NCI-H524 (cell line): ENCODE measurements at regions not wholly inside any gene's neighbourhood (a gene's known extent, or its start where the extent isn't known, plus 50 kb on each side); places are given as distances from the start of the nearest gene placed in this dataset.
"Not testable (repeated sequence)": the region's sequence is repeated elsewhere in the genome, so short reads cannot be mapped to it uniquely, and the experiment has no call there.

ENCODE experiments used
- DNase-seq, 2 experiments: peaks; one replicate each; lab custom pipeline; 2025; lab: John Stamatoyannopoulos, UW

DNA sequence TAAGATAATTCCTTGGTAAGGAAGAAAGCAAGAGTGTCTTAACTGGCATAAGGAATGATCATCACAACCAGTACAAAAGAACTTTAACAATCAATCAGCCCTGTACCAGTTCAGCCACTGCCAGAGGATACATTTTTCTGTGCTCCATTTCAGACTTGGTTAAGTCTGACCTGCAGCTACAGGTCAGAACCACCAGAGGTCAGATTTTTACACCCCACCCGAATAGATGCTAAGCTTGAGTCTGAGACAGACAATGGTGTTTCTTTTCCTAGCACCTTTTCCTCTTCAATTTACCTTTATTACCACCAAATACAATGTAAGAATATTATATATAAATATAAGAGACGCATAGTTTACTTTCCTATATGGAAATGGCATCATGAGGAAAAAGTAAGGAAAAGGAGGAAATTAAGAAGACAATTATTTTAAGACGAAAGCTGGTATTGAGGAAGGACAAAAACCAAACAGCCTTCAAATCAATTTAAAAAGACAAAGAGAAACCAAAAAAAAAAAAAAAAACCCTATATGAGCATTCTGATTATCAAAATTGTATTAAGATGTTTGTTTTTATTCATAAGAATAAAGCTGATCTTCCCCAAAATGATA lies 215.3 kb upstream of the TTC29 start:
- DNase-seq: peak in 1 of 2 experiments; percentile 10

DNA sequence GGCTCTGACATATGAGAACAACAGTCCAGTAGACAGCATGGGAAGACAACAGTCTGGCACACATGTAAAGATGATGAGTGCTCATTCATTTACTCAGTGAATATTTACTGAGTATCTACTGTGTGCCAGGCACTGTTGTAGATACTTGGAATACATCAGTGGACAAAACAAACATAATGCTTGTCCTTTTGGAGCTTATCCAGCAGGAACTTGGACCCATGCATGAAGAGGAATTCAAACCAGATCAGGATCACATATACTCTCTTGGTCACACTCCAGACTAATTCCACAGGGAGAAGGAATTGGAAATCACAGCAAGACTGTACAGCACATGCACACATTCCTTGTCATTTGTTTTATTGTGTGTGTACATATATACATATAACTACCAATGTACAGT lies 217.6 kb upstream of the TTC29 start:
- DNase-seq: no peak

- DNase-seq: not testable (repeated sequence)
Measured at GRCh38 chr4:147168200-147168599, 222.5 kb upstream of the TTC29 start.

DNA sequence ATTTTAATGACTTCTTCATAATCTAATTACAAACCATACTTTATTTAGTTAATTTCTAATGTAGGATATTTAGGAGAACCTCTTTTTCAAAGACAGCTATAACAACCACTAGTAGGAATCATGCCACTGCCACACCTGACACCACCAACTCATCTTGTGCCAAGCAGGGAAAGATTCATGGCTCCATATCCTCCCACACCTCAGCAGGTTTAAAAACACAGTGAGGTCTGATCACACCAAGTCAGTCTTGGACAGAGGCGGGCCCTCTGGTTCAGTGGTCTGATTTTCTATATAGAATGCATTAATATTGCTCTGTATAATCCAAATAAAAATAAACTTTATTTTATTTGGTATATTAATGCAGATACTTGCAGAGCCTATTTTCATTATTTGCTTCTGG lies 227.7 kb upstream of the TTC29 start:
- DNase-seq: no peak

DNA sequence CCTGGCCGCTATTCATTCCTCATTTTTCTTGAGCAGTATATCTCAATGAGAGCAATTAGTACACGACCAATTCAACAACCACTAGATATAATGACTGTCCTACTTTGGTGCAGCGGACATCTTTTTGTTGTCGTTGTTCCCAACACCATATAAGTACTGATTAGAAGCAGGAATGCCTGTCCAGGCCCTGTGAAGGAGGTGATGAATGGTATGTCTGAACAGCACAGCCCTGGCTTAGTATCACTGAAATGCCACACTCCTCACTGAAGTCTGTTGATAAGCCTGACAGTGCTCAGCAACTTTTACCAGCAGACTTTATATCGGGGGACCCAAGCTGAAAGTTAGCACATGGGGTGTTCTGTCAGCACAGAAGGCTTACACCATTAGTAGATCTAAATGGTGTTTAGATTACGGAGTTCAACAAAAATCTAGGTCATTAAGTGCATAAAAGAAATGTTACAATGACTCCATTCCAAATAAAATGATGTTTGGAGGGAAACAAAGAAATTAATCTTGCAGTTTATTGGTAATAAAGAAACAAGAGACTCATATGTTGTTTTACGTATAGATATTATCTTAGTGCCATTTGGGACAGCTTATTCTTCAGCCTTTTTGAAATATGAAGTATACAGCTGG lies 228.3 kb upstream of the TTC29 start:
- no peak for DNase-seq

- DNase-seq: no peak
Measured at GRCh38 chr4:147174591-147174990, 228.9 kb upstream of the TTC29 start.

- no peak for DNase-seq
Measured at GRCh38 chr4:147175460-147176025, 229.9 kb upstream of the TTC29 start.

DNA sequence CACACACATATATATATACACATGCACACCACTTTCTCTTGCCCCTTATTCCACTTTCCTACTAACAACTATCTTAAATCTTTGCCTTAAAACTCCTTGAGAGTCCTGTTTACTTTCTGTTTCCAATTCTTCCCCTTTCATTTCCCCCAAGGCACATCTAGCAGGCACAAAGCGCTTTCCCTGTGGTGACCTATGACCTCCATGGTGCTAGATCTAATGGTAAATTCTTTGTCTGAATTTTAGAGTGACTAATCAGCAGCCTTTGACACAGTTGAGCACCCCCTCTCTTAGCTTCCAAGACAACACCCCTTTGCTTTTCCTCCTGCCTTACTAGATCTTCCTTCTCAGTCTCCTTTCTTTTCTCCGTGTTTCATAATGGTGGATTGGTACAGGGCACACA lies 236.4 kb upstream of the TTC29 start:
- no peak for DNase-seq

- DNase-seq: no peak
Measured at GRCh38 chr4:147192679-147193078, 247.0 kb upstream of the TTC29 start.

GRCh38 chr4:147194114-147194513 lies 248.4 kb upstream of the TTC29 start:
- no peak for DNase-seq

DNA sequence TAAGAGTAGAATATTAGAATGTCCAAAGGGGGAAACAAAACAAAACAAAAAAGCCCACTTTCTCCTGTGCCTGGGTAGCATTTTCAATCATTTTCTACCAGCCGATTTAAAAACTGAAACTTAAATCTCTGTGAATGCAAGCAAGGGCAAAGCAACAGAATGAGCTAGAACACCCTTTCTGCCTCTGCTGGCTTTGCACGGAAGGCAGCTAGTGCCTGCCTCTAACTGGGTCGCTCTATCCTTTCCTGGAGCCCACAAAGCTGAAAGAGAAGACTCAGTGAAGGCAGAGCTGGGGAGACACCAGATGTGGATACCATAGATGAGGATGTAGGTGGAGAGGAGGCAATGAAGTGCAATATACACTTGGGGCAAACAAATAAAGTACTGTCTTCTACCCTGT lies 248.9 kb upstream of the TTC29 start:
- DNase-seq: no peak

GRCh38 chr4:147195386-147195785 lies 249.7 kb upstream of the TTC29 start:
- no peak for DNase-seq

DNA sequence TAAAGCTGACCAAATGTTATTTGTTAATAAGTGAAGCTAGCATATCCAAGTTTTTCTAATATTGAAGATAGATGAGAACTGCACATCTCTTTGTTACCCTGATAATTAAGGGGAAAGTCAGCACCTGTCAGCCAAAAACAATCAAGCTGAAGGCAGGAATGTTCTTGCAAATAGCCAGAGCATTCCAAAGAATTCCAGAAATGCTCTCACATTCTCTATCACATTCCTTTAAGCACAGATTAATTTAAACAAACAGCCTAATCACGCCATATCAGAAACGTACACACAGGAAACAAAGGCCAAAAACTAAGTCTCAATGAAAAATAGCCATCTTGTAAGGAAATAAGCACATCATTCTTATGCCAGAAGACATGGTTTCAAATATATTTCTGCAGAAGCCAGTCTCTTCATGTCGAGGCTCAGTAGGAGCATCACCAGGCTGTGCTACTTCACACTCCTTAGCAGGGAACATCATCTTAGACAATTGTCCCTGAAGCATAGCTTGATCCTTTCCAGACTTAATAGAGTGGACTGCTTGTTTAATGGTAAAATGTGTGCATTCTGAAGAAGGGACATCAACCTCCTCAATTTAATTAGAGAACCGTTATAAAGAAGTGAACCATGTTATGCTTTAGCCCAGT lies 252.9 kb upstream of the TTC29 start:
- DNase-seq: no peak

DNA sequence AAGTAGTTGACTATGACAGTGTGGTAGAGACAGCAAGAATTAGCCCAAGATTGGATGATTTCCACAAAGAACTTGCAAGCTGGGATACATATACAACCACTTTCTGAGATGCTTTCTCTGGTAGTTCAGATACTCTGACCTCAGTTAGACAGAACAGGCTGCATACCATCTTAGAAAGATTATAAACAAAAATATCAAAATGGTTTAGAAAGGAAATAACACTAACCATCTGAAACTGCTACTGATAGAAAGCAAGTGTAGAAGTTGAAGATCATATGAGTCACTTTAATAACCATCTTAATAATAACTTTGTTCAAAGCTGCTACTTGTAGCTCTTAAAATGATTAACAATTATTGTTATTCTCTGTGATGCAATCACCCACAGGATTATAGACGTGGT lies 255.4 kb upstream of the TTC29 start:
- no peak for DNase-seq

DNA sequence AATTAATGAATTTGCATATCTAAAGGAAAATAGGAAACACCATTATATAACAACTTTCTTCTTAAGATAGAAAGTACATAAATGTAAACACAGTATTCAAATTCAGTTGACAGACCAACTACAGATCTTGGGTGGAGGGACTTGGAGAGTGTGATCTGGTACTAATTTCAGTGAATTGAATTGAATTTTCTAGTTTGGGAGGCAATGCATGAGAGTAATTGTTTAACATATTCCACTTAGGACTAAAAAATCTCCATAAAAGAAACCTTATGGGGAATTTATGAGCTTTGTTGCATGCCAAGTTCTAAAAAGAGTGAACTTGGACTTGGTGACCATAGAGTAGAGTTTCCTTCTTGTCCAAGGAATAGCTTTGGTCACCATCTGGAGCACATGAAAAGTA lies 261.1 kb upstream of the TTC29 start:
- no peak for DNase-seq

- no peak for DNase-seq
Measured at GRCh38 chr4:147207911-147208310, 262.2 kb upstream of the TTC29 start.

DNA sequence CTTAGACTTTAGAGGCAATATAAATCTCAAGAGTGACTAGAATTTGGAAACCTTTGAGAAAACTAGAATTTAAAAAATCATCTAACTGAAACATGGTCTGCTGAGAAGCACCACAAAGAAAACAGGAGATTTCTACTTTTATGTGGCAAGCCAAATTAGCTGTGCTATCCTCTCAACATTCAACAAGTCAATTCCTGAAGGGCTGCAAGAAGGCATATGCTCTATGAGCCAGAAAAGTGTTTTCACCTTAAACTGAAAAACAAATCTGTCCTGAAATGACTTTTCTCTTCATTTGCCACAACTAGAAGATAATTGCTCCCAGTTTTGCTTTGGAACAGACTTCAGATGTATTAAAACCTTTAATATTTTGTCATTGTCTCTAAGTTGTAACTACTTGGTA lies 263.2 kb upstream of the EDNRA start:
- DNase-seq: no peak

- DNase-seq: no peak
Measured at GRCh38 chr4:147219145-147219544, 261.8 kb upstream of the EDNRA start.

- DNase-seq: no peak
Measured at GRCh38 chr4:147220833-147221232, 260.1 kb upstream of the EDNRA start.

GRCh38 chr4:147222906-147223305 lies 258.0 kb upstream of the EDNRA start:
- DNase-seq: no peak

- no peak for DNase-seq
Measured at GRCh38 chr4:147223576-147223975, 257.3 kb upstream of the EDNRA start.

DNA sequence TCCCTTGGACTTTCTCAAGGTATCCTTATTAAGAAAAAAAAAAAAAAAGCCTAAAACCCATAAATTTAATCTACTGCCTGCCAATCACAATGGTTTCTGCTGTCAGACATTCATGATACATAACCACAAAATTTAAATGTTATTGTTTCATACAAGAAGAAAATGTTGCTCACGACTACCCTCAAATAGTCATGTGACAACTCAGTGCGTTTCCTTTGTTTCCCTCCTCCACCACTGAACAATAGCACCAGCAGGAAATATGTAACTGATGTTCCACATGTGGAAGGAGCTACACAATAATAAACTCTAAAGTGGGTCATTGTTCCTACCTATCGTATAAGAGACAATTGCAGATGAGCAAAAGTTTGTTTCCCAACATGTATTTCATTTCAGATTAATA lies 244.1 kb upstream of the EDNRA start:
- DNase-seq: no peak

- DNase-seq: no peak
Measured at GRCh38 chr4:147244786-147245185, 236.1 kb upstream of the EDNRA start.
